CMK (cell line): ENCODE measurements at regions not wholly inside any gene's neighbourhood (a gene's known extent, or its start where the extent isn't known, plus 50 kb on each side); places are given as distances from the start of the nearest gene placed in this dataset.
"Not testable (repeated sequence)": the region's sequence is repeated elsewhere in the genome, so short reads cannot be mapped to it uniquely, and the experiment has no call there.

Source experiments
- DNase-seq: peaks from one replicate; pipeline ENCODE4 v3.0.0-alpha.2; 2010; ENCODE audit warnings: low read depth

DNA sequence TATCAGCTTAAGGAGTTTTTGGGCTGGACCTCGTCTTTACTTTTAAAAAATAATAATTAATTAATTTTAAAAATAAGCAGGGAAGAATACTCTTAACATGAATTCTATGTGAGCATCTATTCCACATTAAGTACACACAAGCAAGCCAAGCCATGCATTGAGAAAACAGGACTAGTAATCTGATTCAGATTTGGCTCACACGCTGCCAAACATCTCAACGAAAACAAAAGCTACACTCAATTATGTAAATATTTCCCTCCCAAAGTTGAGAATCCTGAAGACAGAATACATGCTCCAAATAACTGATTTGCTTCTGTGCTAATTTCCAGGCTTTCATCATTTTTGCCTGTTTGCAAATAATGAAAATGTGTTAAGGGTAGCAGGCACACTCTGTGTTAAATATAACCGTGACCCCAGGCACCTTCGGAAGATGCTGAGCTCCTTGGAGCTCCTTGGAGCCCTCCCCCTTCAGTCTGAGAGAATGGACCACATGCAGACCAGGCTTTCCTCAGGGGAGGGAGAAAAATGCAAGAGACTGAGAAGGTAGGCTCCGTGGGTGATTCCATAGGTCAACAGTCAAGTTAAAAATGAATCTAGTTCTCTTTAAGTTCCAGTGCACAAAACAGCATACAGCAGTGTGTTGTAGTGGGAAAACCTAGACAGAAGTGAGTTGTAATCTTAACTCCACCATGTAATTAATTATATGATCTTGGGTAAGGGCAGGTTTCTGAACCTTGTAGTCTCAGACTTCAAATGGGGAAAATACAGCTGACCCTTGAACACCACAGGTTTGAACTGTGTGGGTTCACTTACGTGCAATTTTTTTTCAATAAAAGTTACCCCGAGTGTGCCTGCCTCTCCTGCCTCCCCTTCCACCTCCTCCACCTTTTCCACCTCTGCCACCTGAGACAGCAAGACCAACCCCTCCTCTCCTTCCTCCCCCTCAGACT is 161.3 kb upstream of the RREB1 start:
- no peak for DNase-seq

DNA sequence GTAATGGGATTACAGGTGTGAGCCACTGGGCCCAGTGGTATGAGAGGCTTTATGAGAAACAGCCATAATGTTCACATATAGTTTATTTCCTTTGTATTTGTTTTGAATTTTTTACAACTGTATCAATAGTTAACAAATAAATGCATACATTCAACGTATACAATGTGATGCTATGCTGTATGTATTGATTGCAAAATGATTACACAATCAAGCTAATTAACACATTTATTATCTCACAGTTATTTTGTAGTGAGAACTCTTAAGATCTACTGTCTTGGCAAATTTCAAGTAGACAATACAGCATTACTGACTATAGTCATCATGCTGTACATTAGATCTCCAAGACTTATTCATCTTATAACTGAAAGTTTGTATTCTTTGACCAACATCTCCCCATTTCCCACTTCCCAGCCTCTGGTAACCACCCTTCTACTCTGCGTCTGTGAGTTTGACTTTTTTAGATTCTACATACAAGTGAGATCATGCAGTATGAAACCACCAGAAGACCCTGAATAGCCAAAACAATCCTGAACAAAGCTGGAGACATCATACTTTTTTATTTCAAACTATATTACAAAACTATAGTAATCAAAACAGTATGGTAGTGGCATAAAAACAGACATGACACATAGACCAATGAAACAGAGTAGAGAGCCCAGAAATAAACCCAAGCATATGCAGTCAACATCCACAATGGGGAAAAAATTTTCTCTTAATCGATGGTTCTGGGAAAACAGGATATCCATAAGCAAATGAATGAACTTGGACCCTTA is 157.2 kb upstream of the RREB1 start:
- DNase-seq = no peak

DNA sequence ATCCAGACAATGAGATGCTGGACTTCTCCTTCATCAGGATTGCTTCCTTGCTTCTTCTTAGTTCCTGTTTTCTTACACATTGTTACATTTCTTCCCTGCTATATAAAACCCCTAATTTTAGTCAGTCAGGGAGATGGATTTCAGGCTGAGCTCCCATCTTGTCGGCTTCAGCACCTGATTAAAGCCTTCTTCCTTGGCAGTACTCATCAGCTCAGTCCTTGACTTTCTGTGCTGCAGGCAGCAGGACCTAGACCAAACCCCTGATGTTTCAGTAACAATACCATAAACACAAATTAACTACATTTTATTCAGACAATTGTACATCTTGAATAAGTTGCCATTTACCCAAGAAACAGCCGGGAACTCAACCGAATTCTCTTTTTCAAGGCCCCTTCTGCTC is 156.4 kb upstream of the RREB1 start:
- no peak for DNase-seq

DNA sequence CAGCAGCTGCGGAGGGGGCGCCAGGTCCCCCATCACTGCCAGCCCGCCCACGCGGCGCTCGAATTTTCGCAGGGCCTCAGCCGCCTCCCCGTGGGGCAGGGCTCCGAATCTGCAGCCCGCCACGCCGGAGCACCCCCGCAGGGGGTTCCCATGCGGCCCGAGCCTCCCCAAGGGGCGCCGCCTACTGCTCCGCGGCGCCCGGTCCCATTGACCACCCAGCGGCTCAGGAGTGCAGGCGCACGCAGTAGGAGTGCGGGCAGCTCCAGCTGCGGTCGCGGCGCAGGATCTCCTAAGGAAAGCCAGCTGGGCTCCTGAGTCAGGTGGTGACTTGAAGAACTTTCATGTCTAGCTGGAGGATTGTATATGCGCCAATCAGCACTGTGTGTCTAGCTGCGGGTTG is 155.3 kb upstream of the RREB1 start:
- no peak for DNase-seq

DNA sequence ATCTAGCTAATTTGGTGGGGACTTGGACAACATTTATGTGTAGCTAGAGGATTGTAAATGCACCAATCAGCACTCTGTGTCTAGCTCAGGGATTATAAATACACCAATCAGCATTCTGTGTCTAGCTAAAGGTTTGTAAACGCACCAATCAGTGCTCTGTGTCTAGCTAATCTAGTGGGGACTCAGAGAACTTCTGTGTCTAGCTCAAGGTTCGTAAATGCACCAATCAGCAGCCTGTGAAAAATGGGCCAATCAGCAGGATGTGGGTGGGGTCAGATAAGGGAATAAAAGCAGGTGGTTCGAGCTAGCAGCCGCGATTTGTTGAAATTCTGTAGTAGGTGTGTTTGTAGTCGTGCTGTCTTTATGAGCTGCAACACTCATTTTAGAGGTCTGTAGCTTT is 154.8 kb upstream of the RREB1 start:
- DNase-seq = not testable (repeated sequence)

DNA sequence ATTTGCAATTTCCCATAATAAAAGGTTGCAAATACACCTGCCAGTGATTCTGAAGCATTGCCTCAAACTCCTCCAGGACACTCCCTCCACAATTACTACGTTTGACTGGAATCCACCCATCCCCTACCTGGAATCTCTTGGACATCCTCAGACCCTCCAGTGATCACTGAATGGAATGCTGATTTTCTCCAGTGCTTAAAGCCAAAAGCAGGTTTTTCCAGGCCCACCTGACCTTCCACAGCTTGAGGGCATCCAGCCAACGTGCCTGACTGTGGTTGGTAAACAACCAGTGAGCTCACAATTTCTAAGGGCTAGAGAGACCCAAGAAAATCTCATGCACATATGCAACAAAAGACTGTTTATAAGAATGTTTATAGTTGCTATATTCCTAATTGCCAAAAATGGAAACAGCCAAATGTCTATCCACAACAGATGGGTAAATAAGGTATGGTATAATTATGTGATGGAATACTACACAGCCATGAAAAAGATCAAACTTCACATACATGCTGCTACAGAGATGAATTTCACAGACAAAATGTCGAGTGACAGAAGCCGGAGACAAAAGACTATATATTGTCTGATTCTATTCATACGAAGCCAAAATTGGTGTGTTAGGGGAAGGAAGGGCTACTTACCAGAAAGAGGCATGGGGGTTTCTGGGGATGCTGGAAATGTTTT is 147.1 kb upstream of the RREB1 start:
- DNase-seq = no peak

DNA sequence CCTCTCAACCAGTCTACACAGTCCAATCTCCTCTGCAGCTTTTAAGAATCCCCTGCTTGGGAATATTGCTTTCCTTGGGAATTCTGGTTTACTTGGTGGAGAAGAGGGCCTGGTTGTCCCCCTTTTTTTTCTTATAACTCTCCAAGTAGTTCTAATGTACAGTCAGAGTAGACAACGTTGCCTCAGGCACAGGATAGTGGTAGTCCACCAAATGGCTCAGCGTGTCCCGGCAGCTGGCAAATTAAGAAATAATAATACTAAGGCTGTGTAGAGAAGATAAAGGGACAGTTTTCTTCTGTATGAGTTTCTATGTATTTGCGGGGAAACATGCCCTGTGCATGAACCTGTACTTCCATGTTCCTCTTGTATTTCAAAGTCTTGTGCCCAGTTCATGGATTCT is 145.7 kb upstream of the RREB1 start:
- no peak for DNase-seq

DNA sequence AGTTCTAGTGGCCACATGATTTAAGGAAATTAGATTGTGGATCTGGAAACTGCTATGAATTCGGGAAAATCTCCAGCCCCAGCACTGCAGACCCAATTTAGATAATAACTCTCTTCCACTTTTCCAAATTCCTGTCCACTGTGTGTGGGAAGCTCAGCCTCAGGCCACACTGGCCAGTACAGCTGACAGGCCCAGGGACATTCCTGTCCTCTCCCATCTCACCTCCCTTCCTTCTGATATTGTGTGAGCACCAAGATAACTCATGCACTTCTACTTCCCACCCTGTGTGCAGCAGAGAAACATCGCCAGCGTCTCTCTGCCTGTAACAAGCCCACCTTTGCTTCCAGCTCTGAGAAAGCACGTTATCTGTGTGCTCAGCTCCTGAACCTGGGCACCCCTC is 145.1 kb upstream of the RREB1 start:
- no peak for DNase-seq

DNA sequence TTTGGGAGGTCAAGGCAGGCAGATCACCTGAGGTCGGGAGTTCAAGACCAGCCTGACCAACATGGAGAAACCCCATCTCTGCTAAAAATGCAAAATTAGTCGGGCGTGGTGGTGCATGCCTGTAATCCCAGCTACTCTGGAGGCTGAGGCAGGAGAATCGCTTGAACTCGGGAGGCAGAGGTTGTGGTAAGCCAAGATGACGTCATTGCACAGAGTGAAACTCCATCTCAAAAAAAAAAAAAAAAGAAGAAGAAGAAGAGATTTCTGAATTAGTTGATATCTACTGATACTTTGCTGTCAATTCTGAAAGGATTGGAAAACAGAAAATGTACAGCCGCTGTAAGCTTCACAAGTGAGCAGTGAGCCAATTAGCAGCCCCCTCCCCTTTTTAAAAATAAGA is 144.4 kb upstream of the RREB1 start:
- DNase-seq = not testable (repeated sequence)

DNA sequence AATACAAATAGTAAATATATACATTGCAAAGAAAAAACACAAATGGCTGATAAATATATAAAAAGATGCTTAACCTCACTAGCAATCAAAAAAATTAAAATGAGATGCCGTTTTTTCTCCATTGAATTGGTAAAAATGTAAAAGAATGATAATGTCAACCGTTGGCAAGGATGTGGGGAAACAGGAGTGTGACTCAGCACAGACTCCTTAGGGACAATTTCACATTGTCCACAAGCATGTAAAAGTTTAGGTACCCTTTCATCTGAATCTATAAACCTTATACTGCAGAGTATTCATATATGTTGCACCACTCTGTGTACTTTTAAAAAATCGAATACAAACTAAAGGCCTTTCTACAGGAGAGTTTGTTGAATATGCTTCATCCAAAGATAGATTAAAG is 143.1 kb upstream of the RREB1 start:
- no peak for DNase-seq

DNA sequence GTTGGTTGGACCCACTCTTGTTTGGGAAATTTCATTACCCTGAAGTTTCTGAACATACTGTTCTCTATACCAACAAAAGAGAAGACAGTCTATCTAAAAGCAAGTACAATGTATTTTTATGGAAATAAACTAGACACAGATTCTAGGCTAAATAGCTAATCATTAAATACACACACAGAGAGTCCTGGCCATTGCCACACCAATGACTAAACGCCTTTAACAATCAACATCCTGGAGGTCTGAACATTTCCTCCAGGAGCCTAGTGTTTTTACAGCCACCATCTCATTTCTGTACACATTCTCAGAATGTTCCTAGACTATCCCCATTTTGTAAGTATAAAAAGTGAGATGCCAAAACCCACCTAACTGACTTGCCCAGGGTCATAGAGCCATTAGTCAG is 141.6 kb upstream of the RREB1 start:
- DNase-seq = no peak

DNA sequence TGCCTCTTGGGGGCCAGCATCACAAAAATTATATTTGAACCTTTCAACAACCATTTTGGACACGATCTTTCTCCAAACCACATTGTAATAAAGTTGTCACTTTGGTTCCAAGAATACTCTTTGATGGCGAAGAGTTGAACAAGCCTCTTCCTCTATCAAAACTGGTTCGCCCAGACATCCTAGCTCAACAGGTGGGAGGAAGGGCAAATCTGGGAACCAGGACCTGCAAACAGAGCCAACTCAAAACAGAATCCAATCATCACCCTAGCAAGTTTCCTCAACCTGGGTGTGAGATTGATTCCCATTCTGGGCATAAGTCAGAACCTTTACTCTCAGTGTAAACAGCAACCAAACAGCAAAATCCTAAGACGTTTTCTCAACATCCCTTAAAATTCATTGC is 141.2 kb upstream of the RREB1 start:
- no peak for DNase-seq

DNA sequence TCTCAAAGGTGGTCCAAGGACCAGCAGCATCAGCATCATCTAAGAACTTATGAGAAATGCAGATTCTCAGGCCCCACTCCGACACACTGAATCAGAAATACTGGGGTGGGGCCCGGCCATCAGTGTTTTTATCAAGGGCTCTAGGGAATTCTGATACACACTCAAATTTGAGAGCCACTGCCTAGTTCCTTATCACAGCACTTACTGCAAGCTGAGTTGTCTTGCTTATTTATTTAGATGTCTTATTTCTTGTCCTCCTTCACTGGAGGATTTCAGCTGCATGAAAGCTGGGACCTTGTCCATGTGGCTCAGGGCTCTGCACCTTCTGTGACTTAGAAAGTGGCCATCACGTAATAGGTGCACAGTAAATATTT is 139.4 kb upstream of the RREB1 start:
- DNase-seq = no peak

DNA sequence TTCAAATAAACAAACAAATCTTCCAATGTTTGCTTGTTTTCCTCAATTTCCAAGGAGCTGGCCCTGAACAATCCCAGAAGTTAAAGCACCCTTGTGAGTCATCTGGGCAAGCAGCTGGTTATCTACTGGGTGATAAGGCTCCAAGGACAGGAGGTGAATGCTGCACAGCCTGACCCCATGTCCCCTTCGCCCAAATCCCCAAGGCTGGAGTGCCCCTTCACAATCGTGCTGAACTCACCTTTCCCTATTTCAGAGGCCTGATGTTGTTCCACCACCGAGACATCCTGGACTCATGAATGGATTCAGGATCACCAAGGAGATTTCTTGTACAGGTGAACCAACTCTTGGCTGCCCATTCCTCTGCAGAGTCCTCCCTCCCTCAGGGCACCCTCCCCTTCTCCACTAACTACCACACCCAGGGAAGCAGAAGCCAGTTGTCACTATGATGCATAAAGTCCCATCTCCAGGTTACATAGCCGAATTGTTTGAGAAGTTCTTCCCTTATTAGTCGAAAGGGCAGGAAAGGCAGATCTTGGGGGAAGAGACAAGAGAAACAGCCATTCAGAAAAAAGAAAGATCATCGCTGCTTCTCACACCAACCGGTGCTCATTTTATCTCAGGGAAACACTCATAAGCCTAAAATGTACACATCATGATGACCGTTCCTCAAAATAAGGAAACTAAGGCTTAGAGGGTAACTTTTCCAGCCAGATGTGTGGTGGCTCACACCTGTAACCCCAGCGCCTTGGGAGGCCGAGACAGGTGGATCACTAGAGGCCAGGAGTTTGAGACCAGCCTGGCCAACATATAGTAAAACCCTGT is 138.8 kb upstream of the RREB1 start:
- DNase-seq = no peak

DNA sequence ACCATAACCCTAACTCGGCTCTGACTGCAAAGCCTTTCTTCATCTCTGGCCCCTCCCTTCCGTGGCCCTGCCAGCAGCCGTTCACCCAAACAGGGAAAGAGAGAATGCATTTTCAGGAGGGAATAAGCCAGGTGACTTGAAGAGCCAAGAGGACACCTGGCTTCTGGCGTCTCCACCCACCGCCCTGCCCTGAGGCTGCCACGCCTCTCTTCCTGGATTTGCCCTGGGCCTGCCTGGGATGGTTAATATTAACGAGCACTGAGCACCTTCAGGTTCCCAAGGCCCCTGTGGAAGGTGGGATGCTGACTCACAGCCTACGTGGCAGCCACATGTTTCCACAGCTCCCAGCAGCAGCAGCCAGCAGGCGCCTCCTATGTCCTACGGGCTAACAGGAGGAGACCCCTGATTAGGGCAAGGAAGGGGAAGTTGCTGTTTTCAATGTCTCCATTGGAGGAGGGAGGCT is 138.0 kb upstream of the RREB1 start:
- DNase-seq = no peak

DNA sequence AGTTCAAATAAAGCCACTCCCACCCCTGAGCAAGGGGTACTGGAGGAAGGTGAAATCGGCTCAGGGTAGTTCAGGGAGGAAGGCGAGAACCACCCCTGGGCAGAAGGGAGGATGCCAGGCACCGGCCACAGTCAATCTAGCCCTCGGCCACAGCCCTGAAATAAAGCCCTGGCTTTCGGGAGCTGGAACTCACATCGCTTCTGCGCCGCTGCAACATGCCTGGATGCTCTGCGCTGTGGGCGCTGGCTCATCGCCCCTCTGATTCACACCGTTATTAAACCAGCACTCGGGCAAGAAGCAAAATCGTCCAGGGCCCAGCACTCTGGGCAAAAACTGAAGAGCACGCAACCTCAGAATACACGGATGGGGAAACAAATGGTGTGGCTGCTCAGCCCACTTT is 136.9 kb upstream of the RREB1 start:
- DNase-seq = no peak

DNA sequence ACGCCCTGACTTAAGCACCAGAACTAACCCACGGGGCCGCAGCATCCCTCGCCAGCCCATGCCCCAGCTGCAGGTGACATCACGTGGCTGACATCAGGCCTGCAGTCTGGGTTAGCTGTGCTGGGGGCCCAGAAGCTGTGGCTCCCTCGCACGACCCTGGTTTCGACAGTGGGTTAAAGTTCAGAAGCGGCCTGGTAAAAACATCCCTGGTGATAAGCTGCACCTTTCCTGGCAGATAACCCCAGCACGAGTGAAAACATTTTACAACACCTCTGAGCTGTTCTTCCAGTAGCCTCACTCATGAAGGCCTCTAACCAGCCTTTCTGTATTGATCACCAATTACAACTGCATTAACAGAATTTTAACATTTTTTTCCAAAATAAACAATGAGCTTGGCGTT is 136.4 kb upstream of the RREB1 start:
- DNase-seq = no peak

DNA sequence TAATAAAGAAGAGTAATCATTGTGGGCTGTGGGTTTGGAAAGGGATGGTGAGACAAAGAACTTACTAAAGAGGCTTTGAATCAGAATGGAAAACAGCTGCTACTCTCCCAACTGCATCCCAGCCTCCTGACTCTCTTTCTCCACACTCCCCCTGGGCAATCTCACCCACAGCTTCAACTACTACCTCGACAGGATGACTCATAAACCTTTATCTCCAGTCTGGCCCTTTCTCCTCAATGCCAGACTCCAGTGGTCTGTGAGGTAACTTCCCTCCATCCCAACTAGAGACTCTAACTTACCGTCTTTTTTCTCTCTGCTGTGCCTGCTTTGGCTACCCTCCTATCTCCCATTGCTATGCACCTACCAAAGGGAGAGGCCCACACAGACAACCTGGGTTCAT is 135.3 kb upstream of the RREB1 start:
- no peak for DNase-seq

DNA sequence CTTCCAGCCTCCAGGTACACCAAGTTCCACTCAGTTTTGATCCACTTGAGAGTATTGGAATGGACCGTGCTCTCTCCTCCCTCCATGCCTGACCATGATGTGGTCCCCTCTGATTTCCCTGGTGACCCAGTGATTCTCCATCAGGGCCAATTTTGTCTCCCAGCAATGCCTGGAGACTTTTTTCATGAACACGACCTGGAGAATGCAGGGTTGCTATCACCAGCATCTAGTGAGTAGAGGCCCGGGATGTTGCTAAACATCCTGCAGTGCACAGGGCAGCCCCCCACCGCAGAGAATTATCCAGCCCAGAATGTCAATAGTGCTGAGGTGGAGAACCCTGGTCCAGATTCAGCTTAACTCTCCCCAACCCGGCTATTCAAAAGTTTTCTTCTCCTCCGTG is 134.0 kb upstream of the RREB1 start:
- DNase-seq = no peak

DNA sequence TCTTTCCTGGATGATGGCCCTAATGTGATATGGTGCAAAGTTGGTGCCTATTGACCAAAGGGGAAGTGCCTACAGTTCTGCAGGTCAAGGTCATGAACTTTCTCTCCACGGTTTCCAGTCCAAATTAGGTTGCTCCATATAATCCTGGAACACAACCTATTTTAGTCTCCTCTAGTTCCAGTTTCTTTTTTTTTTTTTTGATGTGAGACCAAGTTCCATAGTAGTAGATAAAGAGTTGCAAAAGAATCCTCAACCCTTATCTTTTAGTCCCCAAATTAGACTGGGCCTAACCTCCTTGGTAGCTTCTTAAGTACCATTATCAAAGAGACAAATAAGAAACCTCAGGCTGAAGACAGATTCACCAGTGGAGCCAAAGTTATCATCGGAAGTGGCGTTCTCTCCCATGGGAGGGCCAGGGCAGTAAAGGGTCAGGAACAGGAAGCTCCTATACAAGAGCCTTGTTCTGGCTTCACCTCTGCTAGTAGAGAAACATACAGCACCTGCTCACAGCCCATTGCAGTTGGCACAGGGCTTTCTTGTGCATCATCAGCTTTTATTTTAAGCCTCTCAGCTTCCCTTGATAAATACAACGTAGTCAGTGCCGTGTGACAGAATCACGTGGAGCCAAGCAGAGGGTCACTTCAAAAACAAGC is 132.2 kb upstream of the RREB1 start:
- no peak for DNase-seq

DNA sequence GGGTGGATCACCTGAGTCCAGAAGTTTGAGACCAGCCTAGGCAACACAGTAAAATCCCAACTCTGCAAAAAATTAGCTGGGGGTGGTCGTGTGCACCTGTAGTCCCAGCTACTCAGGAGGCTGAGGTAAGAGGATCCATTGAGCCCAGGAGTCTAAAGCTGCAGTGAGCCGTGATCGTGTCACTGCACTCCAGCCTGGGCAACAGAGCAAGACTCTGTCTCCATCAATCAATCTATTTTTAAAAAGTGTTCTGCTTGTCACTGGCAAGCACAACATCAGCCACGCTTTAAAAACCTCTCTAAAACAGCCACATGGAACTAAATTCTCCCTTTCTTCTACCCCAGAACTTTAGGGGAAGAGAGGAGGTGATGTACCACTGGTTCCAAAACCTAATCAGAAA is 131.6 kb upstream of the RREB1 start:
- no peak for DNase-seq
